ENCODE measurements at regions not wholly inside any gene's neighbourhood (a gene's known extent, or its start where the extent isn't known, plus 50 kb on each side); places are given as distances from the start of the nearest gene placed in this dataset.

- H3K4me3 ChIP-seq (ENCODE audit: insufficient read depth, low read depth, low read length, poor library complexity, severe bottlenecking) = no peak overlapping the region
- H3K9me3 ChIP-seq (ENCODE audit: control insufficient read depth, low read length) = no peaks in the 10 kb centered on the region
- no peaks in the 10 kb centered on the region for H3K36me3 ChIP-seq (ENCODE audit: control insufficient read depth, insufficient read depth, low read length)
- H3K27ac ChIP-seq (ENCODE audit: insufficient read depth, low read length, poor library complexity, severe bottlenecking) = no peak overlapping the region
- DNase-seq = no peak
- no peaks in the 10 kb centered on the region for H3K27me3 ChIP-seq (replicated peaks; ENCODE audit: control insufficient read depth, insufficient read depth, low read length, poor library complexity, severe bottlenecking)
- H3K4me1 ChIP-seq (ENCODE audit: control insufficient read depth, insufficient read depth, low read length, poor library complexity, severe bottlenecking) = no peaks in the 10 kb centered on the region
Observed at GRCh38 chr4:124325690-124326089, 386.8 kb downstream of the ANKRD50 start.

DNA sequence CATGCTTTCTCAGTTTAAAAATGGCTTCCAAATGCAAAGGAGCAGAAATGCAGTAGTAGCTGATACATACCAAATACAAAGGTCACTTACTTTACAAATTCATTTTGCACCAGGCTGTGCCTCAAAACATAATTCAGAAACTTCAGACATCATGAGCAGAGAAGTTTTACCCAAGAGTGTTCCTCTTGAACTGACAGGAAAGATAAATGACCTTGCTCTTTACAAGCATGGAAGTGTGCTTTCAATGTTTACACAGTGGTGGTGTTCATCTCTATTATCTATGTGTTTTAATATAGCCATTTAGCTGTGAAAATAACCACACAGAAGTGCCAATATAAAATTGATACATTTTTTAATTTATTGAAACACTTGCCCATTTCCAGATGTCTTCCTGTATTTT lies 383.4 kb downstream of the ANKRD50 start:
- DNase-seq = no peak
- Histone ChIP-seq H3K36me3 (ENCODE audit: control insufficient read depth, insufficient read depth, low read length) (no peaks in the 10 kb centered on the region), H3K4me1 (ENCODE audit: control insufficient read depth, insufficient read depth, low read length, poor library complexity, severe bottlenecking) (no peaks in the 10 kb centered on the region), H3K27ac (ENCODE audit: insufficient read depth, low read length, poor library complexity, severe bottlenecking) (no peak overlapping the region), H3K9me3 (ENCODE audit: control insufficient read depth, low read length) (no peaks in the 10 kb centered on the region), H3K27me3 (replicated peaks; ENCODE audit: control insufficient read depth, insufficient read depth, low read length, poor library complexity, severe bottlenecking) (no peaks in the 10 kb centered on the region), H3K4me3 (ENCODE audit: insufficient read depth, low read depth, low read length, poor library complexity, severe bottlenecking) (no peak overlapping the region)

GRCh38 chr4:124330045-124330444 lies 382.5 kb downstream of the ANKRD50 start:
- Histone ChIP-seq H3K36me3 (ENCODE audit: control insufficient read depth, insufficient read depth, low read length) (no peaks in the 10 kb centered on the region), H3K27me3 (replicated peaks; ENCODE audit: control insufficient read depth, insufficient read depth, low read length, poor library complexity, severe bottlenecking) (no peaks in the 10 kb centered on the region), H3K9me3 (ENCODE audit: control insufficient read depth, low read length) (no peaks in the 10 kb centered on the region), H3K4me1 (ENCODE audit: control insufficient read depth, insufficient read depth, low read length, poor library complexity, severe bottlenecking) (no peaks in the 10 kb centered on the region), H3K4me3 (ENCODE audit: insufficient read depth, low read depth, low read length, poor library complexity, severe bottlenecking) (no peak overlapping the region), H3K27ac (ENCODE audit: insufficient read depth, low read length, poor library complexity, severe bottlenecking) (no peak overlapping the region)
- no peak for DNase-seq

DNA sequence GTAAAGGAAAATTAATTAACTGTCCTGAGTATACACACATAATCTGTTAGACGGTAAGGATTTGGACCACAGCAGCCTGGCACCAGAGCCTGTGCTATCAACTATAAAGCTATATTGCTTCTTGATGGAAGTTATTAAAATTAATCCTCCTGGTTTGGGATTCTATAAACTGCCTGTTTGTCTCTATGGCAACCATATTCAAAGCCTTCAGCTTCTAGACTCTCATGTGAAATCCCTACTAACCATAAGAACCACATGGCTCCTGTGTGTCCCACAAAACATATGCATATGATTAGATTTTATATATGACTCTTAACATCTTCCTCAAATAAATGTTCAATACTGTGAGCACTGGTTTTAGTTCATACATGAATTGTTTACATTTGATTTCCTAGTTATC lies 380.8 kb downstream of the ANKRD50 start:
- no peak for DNase-seq
- Histone ChIP-seq H3K9me3 (ENCODE audit: control insufficient read depth, low read length) (no peaks in the 10 kb centered on the region), H3K36me3 (ENCODE audit: control insufficient read depth, insufficient read depth, low read length) (no peaks in the 10 kb centered on the region), H3K4me3 (ENCODE audit: insufficient read depth, low read depth, low read length, poor library complexity, severe bottlenecking) (no peak overlapping the region), H3K4me1 (ENCODE audit: control insufficient read depth, insufficient read depth, low read length, poor library complexity, severe bottlenecking) (no peaks in the 10 kb centered on the region), H3K27ac (ENCODE audit: insufficient read depth, low read length, poor library complexity, severe bottlenecking) (no peak overlapping the region), H3K27me3 (replicated peaks; ENCODE audit: control insufficient read depth, insufficient read depth, low read length, poor library complexity, severe bottlenecking) (no peaks in the 10 kb centered on the region)

DNA sequence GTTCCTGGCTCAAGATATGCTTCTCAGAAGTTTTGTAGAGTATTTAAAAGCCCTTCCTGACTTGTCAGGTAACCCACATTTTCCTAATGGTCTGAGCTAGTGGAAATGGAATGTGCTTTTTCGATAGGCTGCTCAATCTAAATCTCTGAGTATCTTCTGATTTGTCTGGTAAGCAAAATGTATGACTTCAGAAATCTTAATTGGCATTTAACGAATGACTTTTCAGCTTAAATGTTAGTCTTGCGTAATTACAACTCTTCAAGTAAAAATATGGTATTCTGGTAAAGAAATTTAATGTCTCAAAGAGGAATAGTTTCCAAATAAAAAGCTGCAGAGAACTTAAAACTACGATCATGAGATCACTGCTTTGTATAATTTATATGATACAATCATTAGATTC lies 379.1 kb downstream of the ANKRD50 start:
- Histone ChIP-seq H3K4me1 (ENCODE audit: control insufficient read depth, insufficient read depth, low read length, poor library complexity, severe bottlenecking) (no peaks in the 10 kb centered on the region), H3K27ac (ENCODE audit: insufficient read depth, low read length, poor library complexity, severe bottlenecking) (no peak overlapping the region), H3K27me3 (replicated peaks; ENCODE audit: control insufficient read depth, insufficient read depth, low read length, poor library complexity, severe bottlenecking) (no peaks in the 10 kb centered on the region), H3K9me3 (ENCODE audit: control insufficient read depth, low read length) (no peaks in the 10 kb centered on the region), H3K36me3 (ENCODE audit: control insufficient read depth, insufficient read depth, low read length) (no peaks in the 10 kb centered on the region), H3K4me3 (ENCODE audit: insufficient read depth, low read depth, low read length, poor library complexity, severe bottlenecking) (no peak overlapping the region)
- DNase-seq = no peak

GRCh38 chr4:124334119-124334518 lies 378.4 kb downstream of the ANKRD50 start:
- Histone ChIP-seq H3K9me3 (ENCODE audit: control insufficient read depth, low read length) (no peaks in the 10 kb centered on the region), H3K27ac (ENCODE audit: insufficient read depth, low read length, poor library complexity, severe bottlenecking) (no peak overlapping the region), H3K36me3 (ENCODE audit: control insufficient read depth, insufficient read depth, low read length) (no peaks in the 10 kb centered on the region), H3K4me1 (ENCODE audit: control insufficient read depth, insufficient read depth, low read length, poor library complexity, severe bottlenecking) (no peaks in the 10 kb centered on the region), H3K27me3 (replicated peaks; ENCODE audit: control insufficient read depth, insufficient read depth, low read length, poor library complexity, severe bottlenecking) (no peaks in the 10 kb centered on the region), H3K4me3 (ENCODE audit: insufficient read depth, low read depth, low read length, poor library complexity, severe bottlenecking) (no peak overlapping the region)
- DNase-seq = no peak

GRCh38 chr4:124337874-124338273 lies 374.7 kb downstream of the ANKRD50 start:
- Histone ChIP-seq H3K9me3 (ENCODE audit: control insufficient read depth, low read length) (no peaks in the 10 kb centered on the region), H3K27me3 (replicated peaks; ENCODE audit: control insufficient read depth, insufficient read depth, low read length, poor library complexity, severe bottlenecking) (no peaks in the 10 kb centered on the region), H3K4me1 (ENCODE audit: control insufficient read depth, insufficient read depth, low read length, poor library complexity, severe bottlenecking) (no peaks in the 10 kb centered on the region), H3K27ac (ENCODE audit: insufficient read depth, low read length, poor library complexity, severe bottlenecking) (no peak overlapping the region), H3K4me3 (ENCODE audit: insufficient read depth, low read depth, low read length, poor library complexity, severe bottlenecking) (no peak overlapping the region), H3K36me3 (ENCODE audit: control insufficient read depth, insufficient read depth, low read length) (no peaks in the 10 kb centered on the region)
- DNase-seq = no peak

DNA sequence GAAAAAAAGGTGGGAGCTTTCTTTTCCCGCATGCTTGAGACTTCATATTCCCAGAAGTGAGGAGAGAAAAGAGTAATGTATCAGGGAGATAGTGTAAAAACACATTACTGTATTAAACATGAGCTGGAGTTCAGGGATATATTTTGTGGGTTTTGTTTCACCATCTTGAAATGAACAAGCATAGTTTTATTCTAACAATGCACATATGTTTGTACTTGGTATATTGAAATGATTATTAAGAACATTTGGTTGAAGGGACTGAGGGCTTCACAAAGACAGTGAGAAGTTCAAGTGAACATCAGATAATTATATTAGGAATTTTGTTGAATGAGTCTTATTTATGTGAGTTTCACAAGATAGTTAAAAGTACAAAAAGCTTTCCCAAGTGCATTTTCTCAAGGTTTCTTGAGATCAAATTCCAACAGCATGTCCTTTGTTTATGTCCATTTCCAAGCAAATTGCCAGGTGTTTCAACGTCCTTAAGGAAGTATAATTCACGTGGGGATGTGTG lies 368.8 kb downstream of the ANKRD50 start:
- no peak for DNase-seq
- H3K9me3 ChIP-seq (ENCODE audit: control insufficient read depth, low read length) = no peaks in the 10 kb centered on the region

GRCh38 chr4:124372916-124373315 lies 339.6 kb downstream of the ANKRD50 start:
- Histone ChIP-seq H3K36me3 (ENCODE audit: control insufficient read depth, insufficient read depth, low read length) (no peaks in the 10 kb centered on the region), H3K9me3 (ENCODE audit: control insufficient read depth, low read length) (no peaks in the 10 kb centered on the region), H3K27me3 (replicated peaks; ENCODE audit: control insufficient read depth, insufficient read depth, low read length, poor library complexity, severe bottlenecking) (no peaks in the 10 kb centered on the region), H3K27ac (ENCODE audit: insufficient read depth, low read length, poor library complexity, severe bottlenecking) (no peak overlapping the region), H3K4me1 (ENCODE audit: control insufficient read depth, insufficient read depth, low read length, poor library complexity, severe bottlenecking) (no peaks in the 10 kb centered on the region), H3K4me3 (ENCODE audit: insufficient read depth, low read depth, low read length, poor library complexity, severe bottlenecking) (no peak overlapping the region)
- DNase-seq = no peak

More for the DNA sequence above, 368.8 kb downstream of the ANKRD50 start:
- no peaks in the 10 kb centered on the region for H3K4me1 ChIP-seq (ENCODE audit: control insufficient read depth, insufficient read depth, low read length, poor library complexity, severe bottlenecking)
- no peaks in the 10 kb centered on the region for H3K27me3 ChIP-seq (replicated peaks; ENCODE audit: control insufficient read depth, insufficient read depth, low read length, poor library complexity, severe bottlenecking)
- no peaks in the 10 kb centered on the region for H3K36me3 ChIP-seq (ENCODE audit: control insufficient read depth, insufficient read depth, low read length)
- H3K27ac ChIP-seq (ENCODE audit: insufficient read depth, low read length, poor library complexity, severe bottlenecking) = no peak overlapping the region
- no peak overlapping the region for H3K4me3 ChIP-seq (ENCODE audit: insufficient read depth, low read depth, low read length, poor library complexity, severe bottlenecking)

DNA sequence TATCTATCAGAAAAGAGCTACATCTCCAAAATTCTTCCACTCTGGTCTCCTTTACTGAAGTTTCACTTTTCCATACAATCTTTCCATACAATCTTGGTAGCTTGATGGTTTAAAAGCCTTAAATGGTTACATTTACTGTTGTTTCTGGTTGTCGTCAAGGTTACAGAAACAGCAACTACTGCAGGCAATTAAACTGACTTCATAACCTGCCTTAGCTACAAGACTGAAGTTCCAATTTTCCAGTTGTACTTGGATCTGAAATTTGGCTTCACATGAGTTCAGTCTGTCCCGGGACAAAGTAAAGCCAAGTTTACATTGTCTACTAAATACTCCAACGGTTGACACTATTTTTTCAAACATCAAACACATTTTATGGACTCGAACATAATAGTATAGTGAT lies 326.4 kb downstream of the ANKRD50 start:
- Histone ChIP-seq H3K4me1 (ENCODE audit: control insufficient read depth, insufficient read depth, low read length, poor library complexity, severe bottlenecking) (no peaks in the 10 kb centered on the region), H3K27me3 (replicated peaks; ENCODE audit: control insufficient read depth, insufficient read depth, low read length, poor library complexity, severe bottlenecking) (no peaks in the 10 kb centered on the region), H3K36me3 (ENCODE audit: control insufficient read depth, insufficient read depth, low read length) (no peaks in the 10 kb centered on the region), H3K27ac (ENCODE audit: insufficient read depth, low read length, poor library complexity, severe bottlenecking) (no peak overlapping the region), H3K4me3 (ENCODE audit: insufficient read depth, low read depth, low read length, poor library complexity, severe bottlenecking) (no peak overlapping the region), H3K9me3 (ENCODE audit: control insufficient read depth, low read length) (no peaks in the 10 kb centered on the region)
- DNase-seq = no peak

DNA sequence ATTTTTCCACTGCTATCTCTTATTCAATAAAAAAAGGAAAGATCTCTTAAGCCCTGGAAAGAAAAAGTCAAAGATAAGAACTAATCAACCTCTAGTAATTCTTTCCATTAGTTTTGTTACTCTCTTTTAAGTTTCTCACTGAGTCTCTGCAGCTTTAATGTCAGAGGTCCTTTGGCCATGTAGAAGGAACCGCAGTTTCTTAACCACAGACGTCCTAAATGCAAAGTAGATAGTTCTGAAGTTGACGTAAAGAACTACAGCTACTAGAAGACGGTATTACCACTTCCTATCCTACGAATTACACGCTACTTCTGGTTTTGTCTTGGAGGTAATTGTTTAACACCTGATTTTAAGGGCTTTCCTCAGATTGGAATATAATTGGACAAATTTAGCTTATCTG lies 325.9 kb downstream of the ANKRD50 start:
- Histone ChIP-seq H3K27ac (ENCODE audit: insufficient read depth, low read length, poor library complexity, severe bottlenecking) (no peak overlapping the region), H3K36me3 (ENCODE audit: control insufficient read depth, insufficient read depth, low read length) (no peaks in the 10 kb centered on the region)
- no peak for DNase-seq

More for the DNA sequence above, 325.9 kb downstream of the ANKRD50 start:
- H3K4me1 ChIP-seq (ENCODE audit: control insufficient read depth, insufficient read depth, low read length, poor library complexity, severe bottlenecking) = no peaks in the 10 kb centered on the region
- no peaks in the 10 kb centered on the region for H3K27me3 ChIP-seq (replicated peaks; ENCODE audit: control insufficient read depth, insufficient read depth, low read length, poor library complexity, severe bottlenecking)
- H3K9me3 ChIP-seq (ENCODE audit: control insufficient read depth, low read length) = no peaks in the 10 kb centered on the region
- no peak overlapping the region for H3K4me3 ChIP-seq (ENCODE audit: insufficient read depth, low read depth, low read length, poor library complexity, severe bottlenecking)

Measured in effector memory CD4-positive, alpha-beta T cell (primary cell).